Spleen (tissue), 7 donors: ENCODE measurements at regions not wholly inside any gene's neighbourhood (a gene's known extent, or its start where the extent isn't known, plus 50 kb on each side); places are given as distances from the start of the nearest gene placed in this dataset.

ENCODE experiments used
- CTCF ChIP-seq, 11 experiments: fragments of 200-600 bp in 7 of 11; fragments of 450-650 bp in 4 of 11; sonication (generic) in 4 of 11; IDR thresholded peaks in 8 of 11; conservative IDR thresholded peaks in 3 of 11; 1 replicate in 7 of 11; 2 replicates in 4 of 11; pipeline versions ENCODE4 v1.4.0 to v1.8.0; 2016 to 2021; ENCODE audit warnings: antibody characterized with exemption in 11 of 11, inconsistent platforms in 4 of 11, mild to moderate bottlenecking in 1 of 11
- POLR2A ChIP-seq, 3 donors: fragments of 450-650 bp; IDR thresholded peaks; one replicate each; pipeline ENCODE4 v1.5.1; 2017; ENCODE audit warnings: antibody characterized with exemption in 3 of 3, mild to moderate bottlenecking in 1 of 3
- donor health status: DM: no; HTN: no; CAD: no; lungs with moderate emphysema.
- donor health status: DM: no; HTN: no; CAD: no.
- donor health status: DM: no; HTN: no; CAD: no.

GRCh38 chr2:83068714-83069113, 1390.4 kb downstream of the SUCLG1 start:
- TF ChIP-seq POLR2A (IDR thresholded peaks at IDR 0.05) (no peak), CTCF (IDR thresholded peaks at IDR 0.05 in 8 of 11, conservative IDR thresholded peaks at IDR 0.05 in 3 of 11) (no peak)
